Kidney (tissue), 13 donors: ENCODE measurements at regions not wholly inside any gene's neighbourhood (a gene's known extent, or its start where the extent isn't known, plus 50 kb on each side); places are given as distances from the start of the nearest gene placed in this dataset.

Experiments used
- DNase-seq, 5 donors: peaks; one replicate each; pipeline ENCODE4 v3.0.0-alpha.2; 2013 to 2020
- FAIRE-seq: peaks from 2 replicates; lab custom pipeline; 2012; peaks lifted over from hg19 to GRCh38; lab: Jason Lieb, UNC
- H3K27ac ChIP-seq, 2 donors: one replicate each; pipeline ENCODE4 v1.7.0; 2013; ENCODE audit warnings: low read depth in 2 of 2, low read length in 2 of 2, inconsistent platforms in 1 of 2
- H3K27me3 ChIP-seq: one replicate; pipeline ENCODE4 v1.7.1; 2013; ENCODE audit warnings: low read length, inconsistent platforms; ENCODE audit not compliant: control insufficient read depth, insufficient read depth
- H3K36me3 ChIP-seq, 3 donors: one replicate each; pipeline versions ENCODE4 v1.7.0 to v1.7.1; 2013; ENCODE audit warnings: low read length in 3 of 3, control low read depth in 1 of 3, inconsistent platforms in 1 of 3; ENCODE audit not compliant: insufficient read depth in 3 of 3, control insufficient read depth in 2 of 3
- H3K4me1 ChIP-seq, 3 donors: one replicate each; pipeline versions ENCODE4 v1.7.0 to v1.7.1; 2013; ENCODE audit warnings: low read length in 3 of 3, inconsistent platforms in 1 of 3, low read depth in 1 of 3; ENCODE audit not compliant: control insufficient read depth in 2 of 3, insufficient read depth in 2 of 3
- H3K4me3 ChIP-seq, 3 donors: one replicate each; pipeline versions ENCODE4 v1.7.0 to v1.8.1; 2013; ENCODE audit warnings: low read length in 3 of 3, control low read depth in 1 of 3, inconsistent platforms in 1 of 3
- H3K9ac ChIP-seq, 3 donors: one replicate each; pipeline versions ENCODE4 v1.7.0 to v1.7.1; 2013; ENCODE audit warnings: low read length in 3 of 3, control low read depth in 1 of 3, inconsistent platforms in 1 of 3
- H3K9me3 ChIP-seq, 3 donors: one replicate each; pipeline versions ENCODE4 v1.7.0 to v1.7.1; 2013; ENCODE audit warnings: low read length in 3 of 3, control low read depth in 1 of 3, inconsistent platforms in 1 of 3; ENCODE audit not compliant: control insufficient read depth in 2 of 3, insufficient read depth in 1 of 3
- CTCF ChIP-seq: IDR thresholded peaks from 3 replicates; pipeline ENCODE4 v1.5.1; 2012; ENCODE audit warnings: mild to moderate bottlenecking, moderate library complexity, borderline replicate concordance; ENCODE audit not compliant: insufficient read depth; ENCODE audit errors: extremely low read depth
- intact Hi-C: fragments of 100-400 bp; cut with DNase I; formaldehyde crosslinking; loops from one replicate; pipeline ENCODE4 v1.11.1; 2022
- donor health status: control.
- donor health status: control.
- donor health status: control.
- donor health status: control.
- donor health status: control.
- donor health status: DM: yes; HTN: yes; CAD: no.
- donor health status: Normal renal cell carcinoma (clear cell type).

GRCh38 chr3:1015826-1016225, 77.0 kb upstream of the CNTN6 start:
- Histone ChIP-seq H3K27ac (no peak overlapping the region), H3K27me3 (no peaks in the 10 kb centered on the region), H3K4me3 (no peak overlapping the region), H3K9ac (no peak overlapping the region), H3K9me3 (no peaks in the 10 kb centered on the region), H3K36me3 (no peaks in the 10 kb centered on the region), H3K4me1 (no peaks in the 10 kb centered on the region)
- no peak for TF ChIP-seq CTCF
- FAIRE-seq (no peak), DNase-seq (no peak)
- intact Hi-C loops: no loop called here

- DNase-seq (peak in 1 of 5 donors; percentile 16), FAIRE-seq (no peak)
- Histone ChIP-seq H3K36me3 (no peaks in the 10 kb centered on the region), H3K4me1 (no peaks in the 10 kb centered on the region), H3K27ac (no peak overlapping the region), H3K4me3 (no peak overlapping the region), H3K9ac (no peak overlapping the region), H3K9me3 (no peaks in the 10 kb centered on the region), H3K27me3 (no peaks in the 10 kb centered on the region)
- intact Hi-C loops: no loop called here
- no peak for TF ChIP-seq CTCF
Measured at GRCh38 chr3:1017870-1018269, 75.0 kb upstream of the CNTN6 start.

GRCh38 chr3:1019157-1019556, 73.7 kb upstream of the CNTN6 start:
- no peak for FAIRE-seq
- no peaks in the 10 kb centered on the region for H3K9me3 ChIP-seq
- no peaks in the 10 kb centered on the region for H3K36me3 ChIP-seq
- H3K9ac ChIP-seq: no peak overlapping the region
- no peaks in the 10 kb centered on the region for H3K4me1 ChIP-seq
- H3K27me3 ChIP-seq: no peaks in the 10 kb centered on the region
- no peak overlapping the region for H3K27ac ChIP-seq
- TF ChIP-seq CTCF: no peak
- intact Hi-C loops: no loop called here
- no peak for DNase-seq
- H3K4me3 ChIP-seq: no peak overlapping the region

- H3K4me3 ChIP-seq: no peak overlapping the region
- H3K9ac ChIP-seq: no peak overlapping the region
- TF ChIP-seq CTCF: no peak
- no peaks in the 10 kb centered on the region for H3K27me3 ChIP-seq
- intact Hi-C loops: no loop called here
- no peak overlapping the region for H3K27ac ChIP-seq
- H3K36me3 ChIP-seq: no peaks in the 10 kb centered on the region
- FAIRE-seq: no peak
- H3K9me3 ChIP-seq: no peaks in the 10 kb centered on the region
- H3K4me1 ChIP-seq: no peaks in the 10 kb centered on the region
- DNase-seq: no peak
Measured at GRCh38 chr3:1026395-1026794, 66.4 kb upstream of the CNTN6 start.
